Stomach (tissue), 4 donors: ENCODE measurements at regions not wholly inside any gene's neighbourhood (a gene's known extent, or its start where the extent isn't known, plus 50 kb on each side); places are given as distances from the start of the nearest gene placed in this dataset.

ENCODE experiments used
- EP300 ChIP-seq: sonication (generic); formaldehyde crosslinking; IDR thresholded peaks from one replicate; pipeline ENCODE4 v1.6.1; 2017; ENCODE audit warnings: antibody characterized with exemption
- POLR2A ChIP-seq, 4 donors: fragments of 450-650 bp; IDR thresholded peaks; one replicate each; pipeline ENCODE4 v1.6.1; 2016; ENCODE audit warnings: antibody characterized with exemption in 4 of 4, control low read depth in 2 of 4, mild to moderate bottlenecking in 1 of 4, moderate library complexity in 1 of 4
- POLR2AphosphoS5 ChIP-seq, 3 donors: sonication (generic); formaldehyde crosslinking; IDR thresholded peaks; one replicate each; pipeline ENCODE4 v1.6.1; 2016; ENCODE audit warnings: antibody characterized with exemption in 3 of 3
- TF ChIP-seq, protein P1 (sequence below), 7 experiments: fragments of 450-650 bp in 4 of 7; fragments of 200-600 bp in 3 of 7; sonication (generic) in 3 of 7; IDR thresholded peaks; one replicate each; pipeline ENCODE4 v1.5.1; 2016 to 2019; ENCODE audit warnings: antibody characterized with exemption in 7 of 7, control low read depth in 2 of 7, mild to moderate bottlenecking in 1 of 7

GRCh38 chr1:79207786-79208185, 201.3 kb upstream of the ADGRL4 start:
- TF ChIP-seq POLR2A (IDR thresholded peaks at IDR 0.05): no peak
- TF ChIP-seq, protein P1, sequence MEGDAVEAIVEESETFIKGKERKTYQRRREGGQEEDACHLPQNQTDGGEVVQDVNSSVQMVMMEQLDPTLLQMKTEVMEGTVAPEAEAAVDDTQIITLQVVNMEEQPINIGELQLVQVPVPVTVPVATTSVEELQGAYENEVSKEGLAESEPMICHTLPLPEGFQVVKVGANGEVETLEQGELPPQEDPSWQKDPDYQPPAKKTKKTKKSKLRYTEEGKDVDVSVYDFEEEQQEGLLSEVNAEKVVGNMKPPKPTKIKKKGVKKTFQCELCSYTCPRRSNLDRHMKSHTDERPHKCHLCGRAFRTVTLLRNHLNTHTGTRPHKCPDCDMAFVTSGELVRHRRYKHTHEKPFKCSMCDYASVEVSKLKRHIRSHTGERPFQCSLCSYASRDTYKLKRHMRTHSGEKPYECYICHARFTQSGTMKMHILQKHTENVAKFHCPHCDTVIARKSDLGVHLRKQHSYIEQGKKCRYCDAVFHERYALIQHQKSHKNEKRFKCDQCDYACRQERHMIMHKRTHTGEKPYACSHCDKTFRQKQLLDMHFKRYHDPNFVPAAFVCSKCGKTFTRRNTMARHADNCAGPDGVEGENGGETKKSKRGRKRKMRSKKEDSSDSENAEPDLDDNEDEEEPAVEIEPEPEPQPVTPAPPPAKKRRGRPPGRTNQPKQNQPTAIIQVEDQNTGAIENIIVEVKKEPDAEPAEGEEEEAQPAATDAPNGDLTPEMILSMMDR (IDR thresholded peaks at IDR 0.05): no peak
- TF ChIP-seq POLR2AphosphoS5 (IDR thresholded peaks at IDR 0.05): no peak
- TF ChIP-seq EP300: no peak
